NCI-H460 (cell line): ENCODE measurements at regions not wholly inside any gene's neighbourhood (a gene's known extent, or its start where the extent isn't known, plus 50 kb on each side); places are given as distances from the start of the nearest gene placed in this dataset.
"Not testable (repeated sequence)": the region's sequence is repeated elsewhere in the genome, so short reads cannot be mapped to it uniquely, and the experiment has no call there.

Source experiments
- DNase-seq: peaks from one replicate; pipeline ENCODE4 v3.0.0-alpha.2; 2016; ENCODE audit warnings: low read depth; ENCODE audit errors: extremely low read depth

DNA sequence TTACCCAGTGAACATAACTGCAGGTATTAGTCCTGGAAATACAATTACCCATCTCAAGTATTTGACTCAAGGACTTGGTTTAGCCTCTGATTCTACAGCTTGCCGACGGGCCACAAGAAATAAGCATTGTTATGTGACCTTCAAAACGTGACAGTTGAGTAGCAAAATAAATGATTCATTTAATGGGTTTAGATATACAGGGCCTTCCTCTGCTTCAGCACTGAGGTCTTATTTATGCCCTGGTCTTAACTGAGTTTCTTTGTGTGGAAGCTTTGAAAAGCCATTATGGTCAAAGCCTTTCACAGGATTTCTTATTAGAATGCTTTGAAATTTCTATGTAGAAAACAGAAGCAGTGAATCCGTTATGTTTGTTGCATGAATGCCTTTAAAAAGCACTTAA, 899.2 kb upstream of the API5 start:
- no peak for DNase-seq

GRCh38 chr11:42417691-42418090, 894.1 kb upstream of the API5 start:
- no peak for DNase-seq

DNA sequence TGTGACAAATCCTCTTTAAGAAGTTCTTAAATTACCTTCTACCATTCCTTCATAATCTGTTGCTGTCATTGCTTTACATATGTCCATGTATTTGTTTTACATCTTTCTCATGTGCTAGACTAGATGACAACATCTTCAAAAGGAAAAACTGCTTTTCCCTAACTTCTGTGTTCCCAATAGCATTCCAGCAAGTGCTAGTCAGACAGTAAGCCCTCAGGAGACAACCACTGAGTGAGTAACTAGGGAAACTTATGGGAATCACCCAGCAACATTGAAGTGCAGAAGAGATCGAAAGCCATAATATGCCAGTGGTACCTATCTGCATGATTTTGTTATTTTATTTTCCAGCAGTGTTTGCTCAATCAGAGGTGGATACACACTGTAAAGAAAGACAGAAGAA, 889.7 kb upstream of the API5 start:
- no peak for DNase-seq

DNA sequence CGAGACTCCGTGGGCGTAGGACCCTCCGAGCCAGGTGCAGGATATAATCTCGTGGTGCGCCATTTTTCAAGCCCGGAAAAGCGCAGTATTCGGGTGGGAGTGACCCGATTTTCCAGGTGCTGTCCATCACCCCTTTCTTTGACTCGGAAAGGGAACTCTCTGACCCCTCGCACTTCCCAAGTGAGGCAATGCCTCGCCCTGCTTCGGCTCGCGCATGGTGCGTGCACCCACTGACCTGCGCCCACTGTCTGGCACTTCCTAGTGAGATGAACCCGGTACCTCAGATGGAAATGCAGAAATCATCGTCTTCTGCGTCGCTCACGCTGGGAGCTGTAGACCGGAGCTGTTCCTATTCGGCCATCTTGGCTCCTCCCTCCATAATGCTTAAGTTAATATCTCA, 876.9 kb upstream of the API5 start:
- DNase-seq = not testable (repeated sequence)

DNA sequence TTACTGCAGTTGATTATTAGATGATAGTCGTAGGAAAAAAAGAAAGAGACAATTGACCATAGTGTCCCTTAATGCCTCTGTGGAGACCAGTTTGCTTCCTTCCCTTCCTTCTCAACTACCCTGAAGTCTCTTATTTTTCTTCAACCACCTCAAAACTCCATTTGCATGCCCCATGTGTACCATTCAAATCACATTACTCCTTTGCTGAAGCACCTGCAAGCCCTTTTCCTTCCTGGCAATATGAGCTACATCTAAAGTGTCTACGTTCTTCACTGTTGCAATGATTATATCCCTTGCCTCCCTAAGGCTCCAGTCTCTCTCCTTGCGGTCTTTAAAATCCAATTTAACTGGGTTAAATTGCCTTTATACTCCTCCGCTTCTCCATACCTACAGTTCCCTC, 867.4 kb upstream of the API5 start:
- DNase-seq = no peak

DNA sequence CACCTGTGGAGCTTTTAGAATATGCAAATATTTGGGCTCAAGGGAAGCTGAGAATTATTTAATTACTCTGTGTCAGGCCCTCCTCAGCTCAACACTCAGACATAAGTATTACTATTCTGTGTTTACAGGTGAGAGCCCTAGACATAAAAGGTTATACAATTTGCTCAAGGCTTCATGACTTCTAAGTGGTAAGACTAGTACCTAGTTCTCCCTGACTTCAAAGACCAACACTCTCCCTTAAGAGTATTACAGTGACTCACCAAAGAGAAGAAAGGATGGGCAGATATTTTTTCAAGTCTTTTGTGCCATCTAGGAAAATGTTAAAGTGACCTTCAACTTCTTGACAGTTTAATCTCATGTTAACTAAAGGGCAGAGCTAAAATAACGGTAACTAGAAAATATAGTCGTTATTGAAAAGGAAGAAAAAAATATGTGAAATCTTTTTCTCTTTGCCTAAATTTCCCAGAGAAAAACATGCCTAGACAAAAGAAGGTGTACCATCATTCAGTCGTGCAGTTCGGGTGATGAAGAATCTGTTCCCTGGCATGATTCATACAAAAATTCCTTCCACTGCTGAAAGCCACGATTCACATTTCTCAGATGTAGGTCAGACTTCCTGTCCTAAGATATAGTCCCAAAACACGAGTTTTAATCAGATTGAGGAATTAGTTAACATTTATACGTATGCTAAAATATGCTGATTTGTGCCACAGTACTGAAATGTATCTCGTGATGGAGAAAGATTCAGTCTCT, 849.1 kb upstream of the API5 start:
- no peak for DNase-seq

GRCh38 chr11:42465623-42466022, 846.2 kb upstream of the API5 start:
- DNase-seq = no peak

- no peak for DNase-seq
Measured at GRCh38 chr11:42473106-42473505, 838.7 kb upstream of the API5 start.

GRCh38 chr11:42482822-42483221, 829.0 kb upstream of the API5 start:
- no peak for DNase-seq

GRCh38 chr11:42490506-42490905, 821.3 kb upstream of the API5 start:
- no peak for DNase-seq

GRCh38 chr11:42494459-42494858, 817.3 kb upstream of the API5 start:
- DNase-seq = no peak

DNA sequence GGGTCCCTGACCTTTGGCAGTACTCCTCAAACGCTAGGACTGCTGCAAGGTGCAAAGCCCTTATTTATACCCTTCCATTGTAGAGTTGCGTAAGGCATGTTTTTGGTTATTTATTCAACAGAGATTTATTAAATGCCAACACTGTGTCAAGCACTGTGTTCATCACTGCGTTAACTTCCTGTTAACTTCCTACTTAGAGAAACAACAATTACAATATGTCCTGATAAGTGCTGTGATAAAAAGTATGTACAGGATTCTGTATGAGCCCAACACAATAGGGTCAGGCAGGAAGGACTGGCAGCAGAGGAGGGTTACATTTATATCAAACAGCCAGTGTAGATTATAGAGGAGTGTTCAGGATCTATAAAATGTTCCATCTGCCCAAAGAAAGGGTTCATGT, 812.8 kb upstream of the API5 start:
- no peak for DNase-seq

DNA sequence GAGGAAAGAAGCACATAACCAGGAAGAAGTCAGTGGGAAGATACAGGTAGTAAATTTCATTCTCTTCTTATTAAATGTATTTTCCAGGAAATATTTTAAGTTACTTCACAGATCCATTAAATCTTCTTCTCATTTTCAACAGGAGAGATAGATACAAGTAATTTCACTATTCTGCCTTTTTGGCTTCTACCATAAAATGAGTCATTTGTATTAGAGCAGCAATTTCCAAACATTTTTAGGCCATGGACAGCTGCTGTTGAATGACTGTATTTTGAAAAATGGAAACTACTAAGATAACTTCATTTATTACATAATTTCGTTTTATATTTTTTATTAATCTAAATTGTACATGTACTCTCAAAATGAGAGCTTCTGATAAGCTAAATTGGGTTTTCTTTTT, 809.6 kb upstream of the API5 start:
- DNase-seq = no peak

- DNase-seq = no peak
Measured at GRCh38 chr11:42521994-42522393, 789.8 kb upstream of the API5 start.

DNA sequence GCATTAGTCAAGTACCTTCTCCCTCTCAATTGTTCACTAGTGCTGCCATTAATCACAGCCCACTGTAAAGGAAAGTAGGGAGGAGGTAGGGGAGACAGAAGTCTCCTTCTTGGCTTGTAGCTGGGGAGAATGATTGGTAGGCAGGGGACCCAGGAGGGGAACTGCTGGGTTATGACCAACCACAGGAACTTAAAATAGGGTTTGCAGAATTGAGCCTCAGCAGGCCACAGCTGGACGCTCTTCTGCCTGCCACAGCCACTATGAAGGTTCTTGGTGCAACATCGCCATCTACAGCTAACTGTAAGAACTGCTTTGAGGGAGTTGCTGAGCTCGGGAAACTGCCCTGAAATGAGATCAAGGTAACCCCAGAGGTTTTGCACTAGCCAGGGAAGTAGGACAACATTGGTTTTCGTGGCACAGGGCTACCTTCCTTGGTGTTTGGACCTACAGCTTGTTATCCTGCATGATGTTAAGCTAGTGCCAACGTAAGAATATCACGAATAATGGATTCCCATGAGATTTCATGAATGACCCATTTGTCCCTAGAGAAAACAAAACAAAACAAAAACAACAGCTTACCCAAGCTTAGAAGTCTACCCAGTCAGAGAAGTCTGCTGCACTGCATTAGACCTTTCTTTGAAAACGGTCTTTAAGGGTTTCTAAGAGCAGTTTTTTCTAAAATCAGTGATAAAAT, 787.1 kb upstream of the API5 start:
- DNase-seq = peak; percentile 47

DNA sequence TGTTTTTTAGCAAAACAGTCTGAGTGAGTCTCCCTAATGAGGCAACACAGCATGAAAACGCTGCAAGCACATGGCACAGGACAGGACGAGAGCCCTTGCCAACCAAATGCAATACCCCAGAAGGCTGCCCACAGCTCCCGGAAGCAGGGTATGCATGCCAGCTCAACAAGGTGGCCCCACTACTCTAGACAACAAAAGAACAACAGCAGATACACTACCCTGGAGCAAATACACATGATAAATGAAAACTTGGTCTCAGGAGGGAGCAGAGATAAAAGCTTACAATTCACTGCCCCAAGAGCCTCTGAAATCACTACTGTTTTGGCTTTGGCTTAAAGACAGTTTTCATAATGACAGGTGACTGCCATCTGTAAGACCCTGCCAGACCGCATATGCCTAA, 785.4 kb upstream of the API5 start:
- DNase-seq = no peak

GRCh38 chr11:42528471-42528870, 783.3 kb upstream of the API5 start:
- DNase-seq = no peak

DNA sequence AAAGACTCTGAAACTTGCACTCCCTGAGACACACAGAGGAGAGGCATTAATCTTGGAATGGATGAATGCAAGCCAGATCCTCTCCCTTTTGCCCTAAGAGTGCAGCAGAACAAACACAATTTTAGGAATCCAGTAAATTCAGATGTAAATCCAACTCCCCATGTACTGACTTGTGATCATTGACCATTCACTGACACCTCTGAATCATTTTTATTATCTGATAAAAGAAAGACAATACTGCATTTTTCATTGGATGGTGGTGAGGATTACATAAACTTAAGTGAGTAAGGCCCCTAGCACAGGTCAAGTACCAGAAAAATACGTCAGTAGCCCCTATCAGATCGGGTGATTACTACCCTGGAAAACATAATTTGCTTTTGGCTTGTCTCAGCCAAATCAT, 782.9 kb upstream of the API5 start:
- no peak for DNase-seq

GRCh38 chr11:42536611-42537360, 775.0 kb upstream of the API5 start:
- no peak for DNase-seq

- no peak for DNase-seq
Measured at GRCh38 chr11:42542336-42542735, 769.5 kb upstream of the API5 start.

GRCh38 chr11:42543844-42544419, 767.9 kb upstream of the API5 start:
- no peak for DNase-seq
